HepG2 (cell line): ENCODE measurements at regions not wholly inside any gene's neighbourhood (a gene's known extent, or its start where the extent isn't known, plus 50 kb on each side); places are given as distances from the start of the nearest gene placed in this dataset.

Experiments
- ATAC-seq: fragments of 200-7000 bp; cut with Tn5 transposase; 3 replicates; pipeline ENCODE4 v1.9.1; 2020; ENCODE audit warnings: mild to moderate bottlenecking, moderate library complexity
- BruUV-seq: library from RNA; stranded (reverse); fragments of 400-500 nt; replicated peaks from 2 replicates; lab custom pipeline; 2021; lab: Mats Ljungman, UMichigan
- CTCF ChIA-PET: fragments of 300-600 bp; formaldehyde crosslinking; extraction: SDS; loops from one replicate; lab custom pipeline; 2021; ENCODE audit warnings: low total read pairs, inconsistent platforms, low intra/inter-chr PET ratio; lab: Yijun Ruan, JAX
- POLR2A ChIA-PET: fragments of 350-600 bp; sonication (Branson Sonifier 250); formaldehyde crosslinking; loops from one replicate; lab custom pipeline; 2020; ENCODE audit warnings: antibody characterized with exemption, inconsistent platforms; lab: Yijun Ruan, JAX
- DNase-seq: peaks from one replicate; pipeline ENCODE4 v3.0.0-alpha.2; 2015; ENCODE audit warnings: low spot score
- FAIRE-seq: peaks from 3 replicates; lab custom pipeline; 2011; peaks lifted over from hg19 to GRCh38; lab: Jason Lieb, UNC
- H2AFZ ChIP-seq: one replicate; pipeline ENCODE4 v1.6.1; 2011; ENCODE audit warnings: low read length, inconsistent platforms
- H3K27ac ChIP-seq: fragments of 300-600 bp; 3 replicates; pipeline ENCODE4 v1.8.0; 2011; ENCODE audit warnings: mixed run types, mild to moderate bottlenecking, mixed read lengths, low read length, inconsistent platforms; ENCODE audit not compliant: insufficient read depth; ENCODE audit errors: extremely low read length
- H3K27me3 ChIP-seq, 2 experiments: fragments of 200-600 bp in 1 of 2; 2 replicates in 1 of 2; 3 replicates in 1 of 2; pipeline versions ENCODE4 v1.6.0 to v1.8.0; 2011; ENCODE audit warnings: low read length in 2 of 2, mild to moderate bottlenecking in 2 of 2, moderate library complexity in 2 of 2, inconsistent platforms in 1 of 2; ENCODE audit not compliant: insufficient read depth in 2 of 2, control insufficient read depth in 1 of 2
- H3K36me3 ChIP-seq, 2 experiments: fragments of 200-600 bp in 1 of 2; replicated peaks in 1 of 2; 2 replicates in 1 of 2; 3 replicates in 1 of 2; pipeline versions ENCODE4 v1.5.1 to v1.8.0; 2011; ENCODE audit warnings: low read length in 2 of 2, inconsistent platforms in 1 of 2; ENCODE audit not compliant: insufficient read depth in 2 of 2, control insufficient read depth in 1 of 2
- H3K4me1 ChIP-seq: 2 replicates; pipeline ENCODE4 v1.5.1; 2012; ENCODE audit warnings: low read length, inconsistent platforms; ENCODE audit not compliant: insufficient read depth
- H3K4me2 ChIP-seq: 2 replicates; pipeline ENCODE4 v1.6.0; 2011; ENCODE audit warnings: low read depth, low read length, inconsistent platforms
- H3K4me3 ChIP-seq, 3 experiments: fragments of 200-600 bp in 1 of 3; sonication (generic), shearing (Covaris generic) in 1 of 3; replicated peaks in 1 of 3; 2 replicates each; pipeline ENCODE4 v1.5.1; 2011 to 2016; ENCODE audit warnings: low read length in 3 of 3, inconsistent platforms in 2 of 3, low read depth in 2 of 3, mild to moderate bottlenecking in 2 of 3, control low read depth in 1 of 3, mixed read lengths in 1 of 3; ENCODE audit not compliant: insufficient read depth in 1 of 3
- H3K79me2 ChIP-seq: one replicate; pipeline ENCODE4 v1.6.1; 2011; ENCODE audit warnings: low read length, inconsistent platforms; ENCODE audit not compliant: insufficient read depth
- H3K9ac ChIP-seq: 2 replicates; pipeline ENCODE4 v1.6.0; 2011; ENCODE audit warnings: mild to moderate bottlenecking, low read depth, low read length, inconsistent platforms; ENCODE audit not compliant: insufficient read depth
- H3K9me3 ChIP-seq: 2 replicates; pipeline ENCODE4 v1.5.1; 2012; ENCODE audit warnings: mild to moderate bottlenecking, low read length
- H4K20me1 ChIP-seq: 2 replicates; pipeline ENCODE4 v1.6.0; 2011; ENCODE audit warnings: inconsistent platforms, mild to moderate bottlenecking, low read length, moderate library complexity; ENCODE audit not compliant: insufficient read depth
- GATAD2A ChIP-seq: IDR thresholded peaks from 2 replicates; pipeline ENCODE4 v1.6.1; 2016
- MLLT10 ChIP-seq: sonication (generic); formaldehyde crosslinking; IDR thresholded peaks from 2 replicates; pipeline ENCODE4 v1.4.0; 2020; ENCODE audit warnings: missing genetic modification reagents
- MTA1 ChIP-seq: sonication (generic); formaldehyde crosslinking; IDR thresholded peaks from 2 replicates; pipeline ENCODE4 v1.4.0; 2020; ENCODE audit warnings: missing genetic modification reagents, mild to moderate bottlenecking, borderline replicate concordance
- SALL1 ChIP-seq: sonication (generic); formaldehyde crosslinking; IDR thresholded peaks from 2 replicates; pipeline ENCODE4 v1.8.0; 2022; ENCODE audit warnings: mild to moderate bottlenecking, missing genetic modification reagents
- TCF12 ChIP-seq, 2 experiments: fragments of 450-650 bp in 1 of 2; sonication (generic) in 1 of 2; formaldehyde crosslinking in 1 of 2; IDR thresholded peaks; 2 replicates each; pipeline versions ENCODE4 v1.6.1 to v1.8.0; 2017 to 2022; ENCODE audit warnings: antibody characterized with exemption in 1 of 2, mild to moderate bottlenecking in 1 of 2, missing genetic modification reagents in 1 of 2, moderate library complexity in 1 of 2
- ZNF124 ChIP-seq: sonication (generic); formaldehyde crosslinking; IDR thresholded peaks from 2 replicates; pipeline ENCODE4 v1.4.0; 2020; ENCODE audit warnings: missing genetic modification reagents
- ZNF546 ChIP-seq: sonication (generic); formaldehyde crosslinking; conservative IDR thresholded peaks from 2 replicates; pipeline ENCODE4 v1.8.1; 2023; ENCODE audit warnings: mild to moderate bottlenecking, missing genetic modification reagents
- ZNF720 ChIP-seq: sonication (generic); formaldehyde crosslinking; IDR thresholded peaks from 2 replicates; pipeline ENCODE4 v1.4.0; 2020; ENCODE audit warnings: missing genetic modification reagents
- WGBS: methylation state at CpG from one replicate; pipeline ENCODE4 v1.1.6; 2017; ENCODE audit warnings: low lambda C conversion rate; 5-methylcytosine and 5-hydroxymethylcytosine counted together
- in situ Hi-C: cut with HindIII; loops from 2 replicates; pipeline ENCODE4 v1.10.0; 2017; ENCODE audit warnings: low pct_unique_long_range_greater_than_20kb; ENCODE audit not compliant: extremely low pct_ligation_motif_present
- intact Hi-C: fragments of 100-400 bp; cut with micrococcal nuclease; formaldehyde crosslinking; loops from one replicate; pipeline ENCODE4 v1.10.0; 2022; ENCODE audit not compliant: unreplicated experiment

DNA sequence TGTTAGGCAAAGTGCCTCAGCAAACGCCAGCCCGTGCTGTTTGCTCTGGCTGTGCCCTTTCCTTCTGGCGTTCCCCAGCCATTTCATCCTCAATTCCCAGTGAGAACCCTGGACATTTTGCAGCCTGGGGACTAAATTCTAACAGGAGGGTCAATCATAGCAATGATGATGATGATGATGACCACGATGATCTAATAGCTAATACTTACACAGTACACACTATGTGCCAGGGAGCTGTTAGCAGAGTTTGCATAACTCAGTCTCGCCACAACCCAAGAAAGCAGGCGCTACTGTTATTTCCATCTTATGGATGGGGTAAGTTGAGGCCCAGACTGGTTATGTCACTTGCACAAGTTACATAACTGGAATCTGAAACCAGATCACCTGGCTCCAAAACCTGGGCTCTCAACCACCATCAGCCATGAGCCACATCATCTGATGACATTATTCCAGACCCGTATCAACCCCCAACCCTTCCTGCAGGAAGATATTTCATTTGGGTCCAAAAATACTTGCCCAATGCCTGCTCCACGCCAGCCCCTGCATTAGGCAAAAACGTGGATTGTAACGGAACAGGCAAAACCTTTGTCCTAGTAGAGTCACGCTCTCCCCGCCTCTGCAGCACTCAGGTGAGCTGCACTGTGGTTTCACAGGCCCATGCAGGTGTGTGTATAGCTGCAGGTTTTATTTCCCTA lies 132.6 kb upstream of the SERPIND1 start (continued):
- TF ChIP-seq ZNF546 (CRISPR knock-in tag) (no peak), ZNF720 (no peak), TCF12 (IDR thresholded peaks at IDR 0.05) (no peak), TCF12 (CRISPR knock-in tag; IDR thresholded peaks at IDR 0.05) (no peak)

DNA sequence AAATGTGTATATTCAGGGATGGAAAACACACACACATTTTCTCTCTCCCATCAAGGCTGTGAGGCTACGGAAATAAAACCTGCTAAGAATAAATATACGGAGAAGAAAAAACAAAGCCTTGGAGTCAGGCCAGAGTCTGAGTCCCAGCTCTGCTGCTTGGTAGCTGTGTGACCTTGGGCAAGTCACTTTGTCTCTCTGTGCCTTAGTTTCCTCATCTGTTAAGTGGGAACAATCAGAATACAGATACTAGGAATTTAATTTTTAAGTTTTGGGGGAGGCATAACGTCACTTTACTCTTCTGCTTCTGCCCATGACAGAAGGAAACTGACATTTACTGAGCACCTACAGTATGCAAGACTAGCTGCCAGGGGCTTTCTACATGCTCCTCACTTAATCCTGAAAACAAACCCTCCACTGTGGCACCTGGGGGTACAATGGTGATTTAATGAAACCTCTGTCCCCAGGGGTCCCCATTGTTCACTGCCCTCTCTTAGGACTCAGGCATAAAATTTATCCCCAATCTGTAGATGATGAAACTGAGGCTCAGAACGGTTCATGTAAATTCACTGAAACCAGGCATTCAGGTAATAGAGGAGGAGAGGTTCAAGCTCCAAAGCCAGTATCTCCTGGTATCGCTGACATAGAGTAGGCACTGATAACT lies 131.9 kb upstream of the SERPIND1 start:
- no TSS peak for BruUV-seq
- ATAC-seq (no peak), FAIRE-seq (no peak), DNase-seq (no peak)
- CTCF ChIA-PET, result no interaction called here
- intact Hi-C loops (no loop called here), in situ Hi-C loops (no loop called here)
- Histone ChIP-seq H2AFZ (no peak overlapping the region), H3K4me3 (no peak overlapping the region), H3K9me3 (no peaks in the 10 kb centered on the region), H3K27ac (no peak overlapping the region), H3K79me2 (no peaks in the 10 kb centered on the region), H4K20me1 (no peaks in the 10 kb centered on the region), H3K4me1 (no peaks in the 10 kb centered on the region), H3K4me2 (no peak overlapping the region), H3K27me3 (peaks cover 0 to 3% of the 10 kb centered on the region in 2 experiments; a peak in 1 of 5 replicates), H3K36me3 (no peaks in the 10 kb centered on the region), H3K9ac (no peak overlapping the region)
- POLR2A ChIA-PET, result no interaction called here
- WGBS, result 38% methylated on average over 5 of the region's 5 CpGs
- TF ChIP-seq GATAD2A (no peak), ZNF124 (CRISPR knock-in tag) (no peak), MLLT10 (CRISPR knock-in tag) (no peak), SALL1 (CRISPR knock-in tag) (no peak), MTA1 (CRISPR knock-in tag) (no peak)
